ENCODE measurements at regions not wholly inside any gene's neighbourhood (a gene's known extent, or its start where the extent isn't known, plus 50 kb on each side); places are given as distances from the start of the nearest gene placed in this dataset.
"Not testable (repeated sequence)": the region's sequence is repeated elsewhere in the genome, so short reads cannot be mapped to it uniquely, and the experiment has no call there.

DNA sequence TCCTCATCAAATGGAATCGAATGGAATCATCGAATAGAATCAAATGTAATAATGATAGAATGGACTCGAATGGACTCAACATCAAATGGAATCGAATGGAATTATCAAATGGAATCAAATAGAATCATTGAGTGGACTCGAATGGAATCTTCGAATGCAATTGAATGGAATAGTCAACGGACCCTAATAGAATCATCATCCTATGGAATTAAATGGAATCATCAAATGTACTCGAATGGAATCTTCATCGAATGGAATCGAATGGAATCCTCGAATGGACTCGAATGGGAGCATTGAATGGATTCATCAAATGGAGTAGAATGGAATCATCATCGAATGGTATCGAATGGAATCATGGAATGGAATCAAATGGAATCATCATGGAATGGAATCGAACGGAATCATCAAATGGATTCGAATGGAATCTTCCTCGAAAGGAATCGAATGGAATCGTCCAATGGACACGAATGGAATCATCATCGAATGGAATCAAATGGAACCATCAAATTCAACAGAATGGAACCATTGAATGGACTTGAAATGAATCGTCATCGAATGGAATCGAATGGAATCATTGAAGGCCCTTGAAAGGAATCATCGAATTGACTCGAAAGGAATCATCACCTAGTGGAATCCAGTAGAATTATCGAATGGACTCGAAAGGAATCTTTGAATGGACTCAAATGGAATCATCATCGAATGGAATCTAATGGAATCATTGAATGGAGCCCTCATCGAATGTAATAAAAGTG lies 224.9 kb downstream of the SHCBP1 start:
- DNase-seq; H3K4me3 ChIP-seq; H3K27ac ChIP-seq; H3K36me3 ChIP-seq; H3K27me3 ChIP-seq (replicated peaks in 1 of 7); intact Hi-C loops (cut with DNase I; ENCODE audit: low total_unique reads); H3K4me1 ChIP-seq: not testable (repeated sequence)
- 74 to 80% (median 76%) methylated on average over 31 of the region's 31 CpGs for WGBS, 5 donors
- H3K9me3 ChIP-seq = peaks cover 0 to 17% (median 8%) of the 10 kb centered on the region in 8 donors

DNA sequence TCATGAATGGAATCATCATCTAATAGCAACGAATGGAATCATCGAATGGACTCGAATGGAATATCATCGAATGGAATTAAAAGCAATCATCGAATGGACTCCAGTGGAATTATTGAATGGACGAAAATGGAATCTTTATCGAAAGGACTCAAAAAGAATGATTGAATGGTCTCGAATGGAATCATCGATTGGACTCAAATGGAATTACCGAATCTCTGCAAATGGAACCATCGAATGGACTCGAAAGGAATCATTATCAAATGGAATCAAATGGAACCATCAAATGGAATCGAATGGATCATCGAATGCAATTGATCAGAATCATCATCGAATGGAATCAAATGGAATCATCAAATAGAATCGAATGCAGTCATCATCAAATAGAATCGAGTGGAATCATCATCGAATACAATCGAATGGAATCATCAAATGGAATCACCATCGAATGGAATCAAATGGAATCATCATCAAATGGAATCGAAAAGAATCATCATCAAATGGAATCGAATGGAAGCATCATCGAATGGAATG lies 225.7 kb downstream of the SHCBP1 start:
- WGBS, 5 donors = 78 to 84% (median 82%) methylated on average over 23 of the region's 23 CpGs
- peaks cover 0 to 17% (median 8%) of the 10 kb centered on the region in 8 donors for H3K9me3 ChIP-seq
- H3K4me3 ChIP-seq; intact Hi-C loops (cut with DNase I; ENCODE audit: low total_unique reads); H3K4me1 ChIP-seq; H3K36me3 ChIP-seq; DNase-seq; H3K27me3 ChIP-seq (replicated peaks in 1 of 7); H3K27ac ChIP-seq: not testable (repeated sequence)

DNA sequence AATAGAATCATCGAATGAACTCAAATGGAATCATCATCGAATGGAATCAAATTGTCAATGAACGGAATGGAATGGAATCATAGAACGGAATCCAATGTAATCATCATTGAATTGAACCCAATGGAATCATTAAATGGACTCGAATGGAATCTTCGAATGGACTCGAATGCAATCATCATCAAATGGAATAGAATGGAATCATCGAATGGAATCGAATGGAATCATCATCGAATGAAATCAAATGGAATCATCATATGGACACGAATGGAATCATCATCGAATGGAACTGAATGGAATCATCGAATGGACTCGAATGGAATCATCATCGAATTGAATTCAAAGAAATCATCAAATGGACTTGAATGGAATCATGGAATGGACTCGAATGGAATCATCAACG lies 226.2 kb downstream of the SHCBP1 start:
- H3K36me3 ChIP-seq; H3K27me3 ChIP-seq (replicated peaks in 1 of 7); intact Hi-C loops (cut with DNase I; ENCODE audit: low total_unique reads); H3K4me3 ChIP-seq; H3K4me1 ChIP-seq; H3K27ac ChIP-seq; DNase-seq: not testable (repeated sequence)
- H3K9me3 ChIP-seq = peaks cover 0 to 17% (median 8%) of the 10 kb centered on the region in 8 donors
- WGBS, 5 donors = 72 to 82% (median 76%) methylated on average over 16 to 17 of the region's 17 CpGs

DNA sequence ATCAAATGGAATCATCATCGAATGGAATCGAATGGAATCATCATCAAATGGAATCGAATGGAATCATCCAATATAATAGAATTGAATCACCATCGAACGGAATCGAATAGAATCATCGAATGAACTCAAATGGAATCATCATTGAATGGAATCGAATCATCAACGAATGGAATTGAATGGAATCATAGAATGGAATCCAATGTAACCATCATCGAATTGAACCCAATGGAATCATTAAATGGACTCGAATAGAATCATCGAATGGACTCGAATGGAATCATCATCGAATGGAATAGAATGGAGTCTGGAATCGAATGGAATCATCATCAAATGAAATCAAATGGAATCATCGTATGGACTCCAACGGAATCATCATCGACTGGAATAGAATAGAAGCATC lies 227.0 kb downstream of the SHCBP1 start:
- H3K27me3 ChIP-seq (replicated peaks in 1 of 7); H3K4me1 ChIP-seq; H3K27ac ChIP-seq; intact Hi-C loops (cut with DNase I; ENCODE audit: low total_unique reads); H3K4me3 ChIP-seq; H3K36me3 ChIP-seq; DNase-seq: not testable (repeated sequence)
- H3K9me3 ChIP-seq = peaks cover 0 to 23% (median 13%) of the 10 kb centered on the region in 8 donors
- 67 to 82% (median 76%) methylated on average over 16 to 18 of the region's 18 CpGs for WGBS, 5 donors

DNA sequence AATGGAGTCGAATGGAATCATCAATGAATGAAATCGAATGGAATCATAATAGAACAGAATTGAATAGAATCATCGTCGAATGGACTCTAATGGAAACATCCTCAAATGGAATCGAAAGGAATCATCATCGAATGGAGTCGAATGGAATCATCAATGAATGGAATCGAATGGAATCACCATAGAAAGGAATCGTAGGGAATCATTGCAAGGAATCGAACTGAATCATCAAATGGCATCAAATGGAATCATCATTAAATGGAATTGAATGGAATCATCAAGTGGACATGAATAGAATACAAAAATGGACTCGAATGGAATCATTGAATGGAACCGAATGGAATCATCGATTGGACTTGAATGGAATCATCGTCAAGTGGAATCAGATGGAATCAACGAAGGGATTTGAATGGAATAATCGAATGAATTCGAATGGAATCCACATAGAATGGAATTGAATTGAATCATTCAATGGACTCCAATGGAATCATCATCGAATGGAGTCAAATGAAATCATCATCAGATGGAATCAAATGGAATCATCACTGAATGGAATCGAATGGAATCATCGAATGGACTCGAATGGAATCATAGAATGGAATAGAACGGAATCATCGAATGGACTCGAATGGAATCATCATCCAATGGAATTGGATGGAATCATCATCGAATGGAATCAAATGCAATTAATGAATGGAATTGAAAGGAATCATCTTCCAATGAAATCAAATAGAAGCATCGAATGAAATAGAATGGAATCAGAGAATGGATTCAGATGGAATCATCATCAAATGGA lies 228.1 kb downstream of the SHCBP1 start:
- intact Hi-C loops (cut with DNase I; ENCODE audit: low total_unique reads); DNase-seq: not testable (repeated sequence)
- H3K9me3 ChIP-seq = peaks cover 0 to 23% (median 13%) of the 10 kb centered on the region in 8 donors

DNA sequence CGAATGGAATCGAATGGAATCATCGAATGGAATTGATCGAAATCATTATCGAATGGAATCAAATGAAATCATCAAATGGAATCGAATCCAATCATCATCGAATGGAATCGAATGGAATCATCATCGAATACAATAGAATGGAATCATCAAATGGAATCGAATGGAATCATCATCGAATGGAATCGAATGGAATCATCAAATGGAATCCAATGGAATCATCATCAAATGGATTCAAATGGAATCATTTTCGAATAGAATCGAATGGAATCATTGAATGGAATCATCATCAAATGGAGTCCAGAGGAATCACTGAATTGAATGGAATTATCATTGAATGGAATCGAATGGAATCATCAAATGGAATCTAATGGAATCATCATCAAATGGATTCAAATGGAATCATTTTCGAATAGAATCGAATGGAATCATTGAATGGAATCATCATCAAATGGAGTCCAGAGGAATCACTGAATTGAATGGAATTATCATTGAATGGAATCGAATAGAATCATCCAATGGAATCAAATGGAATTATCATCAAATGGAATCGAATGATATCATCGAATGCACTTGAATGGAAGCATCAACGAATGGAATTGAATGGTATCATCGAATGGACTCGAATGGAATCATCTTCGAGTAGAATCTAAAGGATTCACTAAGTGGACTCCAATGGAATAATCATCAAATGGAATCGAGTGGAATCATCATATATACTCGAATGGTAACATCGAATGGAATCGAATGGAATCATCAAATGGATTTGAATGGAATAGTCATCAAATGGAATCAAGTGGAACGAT lies 230.3 kb downstream of the SHCBP1 start:
- H3K4me3 ChIP-seq; H3K27ac ChIP-seq; H3K36me3 ChIP-seq; H3K4me1 ChIP-seq; intact Hi-C loops (cut with DNase I; ENCODE audit: low total_unique reads); H3K27me3 ChIP-seq (replicated peaks in 1 of 7); DNase-seq: not testable (repeated sequence)
- 67 to 78% (median 71%) methylated on average over 28 to 29 of the region's 29 CpGs for WGBS, 5 donors
- H3K9me3 ChIP-seq = peaks cover 0 to 20% (median 16%) of the 10 kb centered on the region in 8 donors

More for the DNA sequence above, 228.1 kb downstream of the SHCBP1 start:
- H3K36me3 ChIP-seq; H3K4me1 ChIP-seq; H3K4me3 ChIP-seq; H3K27ac ChIP-seq; H3K27me3 ChIP-seq (replicated peaks in 1 of 7): not testable (repeated sequence)
- 73 to 82% (median 77%) methylated on average over 20 to 26 of the region's 26 CpGs for whole genome bisulfite sequencing, 5 donors

DNA sequence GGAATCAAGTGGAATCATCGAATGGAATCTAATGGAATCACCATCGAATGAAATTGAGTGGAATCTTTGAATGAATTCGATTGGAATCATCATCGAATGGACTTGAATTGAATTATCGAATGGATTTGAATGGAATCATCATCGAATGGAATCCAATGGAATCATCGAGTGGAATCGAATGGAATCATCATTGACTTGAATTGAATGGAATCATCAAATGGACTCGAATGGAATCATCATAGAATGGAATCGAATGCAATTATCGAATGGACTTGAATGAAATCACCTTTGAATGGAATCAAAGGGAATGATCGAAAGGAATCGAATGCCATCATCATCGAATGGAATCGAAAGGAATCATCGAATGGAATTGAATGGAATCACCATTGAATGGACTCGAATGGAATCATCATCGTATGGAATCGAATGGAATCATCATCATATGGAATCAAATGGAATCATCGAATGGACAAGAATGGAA lies 231.6 kb downstream of the SHCBP1 start:
- H3K27me3 ChIP-seq (replicated peaks in 1 of 7); intact Hi-C loops (cut with DNase I; ENCODE audit: low total_unique reads); H3K4me1 ChIP-seq; H3K36me3 ChIP-seq; DNase-seq: not testable (repeated sequence)
- peak overlapping the region in 1 of 8 donors; percentile 0 for H3K27ac ChIP-seq
- peak overlapping the region in 3 of 8 donors; percentile 0 for H3K4me3 ChIP-seq
- WGBS, 5 donors = 76 to 79% (median 77%) methylated on average over 20 of the region's 20 CpGs
- H3K9me3 ChIP-seq = peaks cover 0 to 14% (median 10%) of the 10 kb centered on the region in 8 donors

DNA sequence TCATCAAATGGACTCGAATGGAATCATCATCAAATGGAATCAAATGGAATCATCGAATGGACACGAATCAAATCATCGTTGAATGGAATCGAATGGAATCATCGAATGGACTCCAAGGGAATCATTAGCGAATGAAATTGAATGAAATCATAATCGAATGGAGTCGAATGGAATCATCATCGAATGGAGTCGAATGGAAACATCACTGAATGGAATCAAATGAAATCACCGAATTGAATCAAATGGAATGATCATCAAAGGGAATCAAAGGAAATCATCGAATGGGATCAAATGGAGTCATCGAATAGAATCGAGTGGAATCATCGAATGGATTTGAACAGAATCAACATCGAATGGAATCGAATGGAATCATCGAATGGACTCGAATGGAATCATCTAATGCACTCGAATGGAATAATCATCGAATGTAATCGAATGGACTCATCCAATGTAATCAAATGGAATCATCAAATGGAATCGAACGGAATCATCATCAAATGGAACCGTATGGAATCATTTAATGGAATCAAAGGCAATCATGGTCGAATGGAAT lies 232.2 kb downstream of the SHCBP1 start:
- H3K36me3 ChIP-seq; H3K27me3 ChIP-seq (replicated peaks in 1 of 7); H3K27ac ChIP-seq; H3K4me1 ChIP-seq; DNase-seq; H3K4me3 ChIP-seq; intact Hi-C loops (cut with DNase I; ENCODE audit: low total_unique reads): not testable (repeated sequence)
- peaks cover 0 to 18% (median 14%) of the 10 kb centered on the region in 8 donors for H3K9me3 ChIP-seq
- 78 to 82% (median 81%) methylated on average over 27 of the region's 27 CpGs for WGBS, 5 donors

DNA sequence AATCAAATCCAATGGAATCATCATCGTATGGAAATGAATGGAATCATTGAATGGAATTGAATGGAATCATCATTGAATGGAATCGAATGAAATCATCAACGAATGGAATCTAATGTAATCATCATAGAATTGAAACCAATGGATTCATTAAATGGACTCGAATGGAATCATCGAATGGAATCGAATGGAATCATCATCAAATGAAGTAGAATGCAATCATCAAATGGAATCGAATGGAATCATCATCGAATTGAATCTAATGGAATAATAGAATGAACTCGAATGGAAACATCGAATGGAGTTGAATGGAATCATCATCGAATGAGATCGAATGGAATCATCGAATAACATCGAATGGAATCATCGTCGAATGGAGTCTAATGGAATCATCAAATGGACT lies 232.8 kb downstream of the SHCBP1 start:
- H3K4me1 ChIP-seq; H3K4me3 ChIP-seq; intact Hi-C loops (cut with DNase I; ENCODE audit: low total_unique reads); DNase-seq; H3K27me3 ChIP-seq (replicated peaks in 1 of 7); H3K36me3 ChIP-seq; H3K27ac ChIP-seq: not testable (repeated sequence)
- WGBS, 5 donors = 75 to 82% (median 79%) methylated on average over 16 of the region's 16 CpGs
- H3K9me3 ChIP-seq = peaks cover 0 to 18% (median 14%) of the 10 kb centered on the region in 8 donors

DNA sequence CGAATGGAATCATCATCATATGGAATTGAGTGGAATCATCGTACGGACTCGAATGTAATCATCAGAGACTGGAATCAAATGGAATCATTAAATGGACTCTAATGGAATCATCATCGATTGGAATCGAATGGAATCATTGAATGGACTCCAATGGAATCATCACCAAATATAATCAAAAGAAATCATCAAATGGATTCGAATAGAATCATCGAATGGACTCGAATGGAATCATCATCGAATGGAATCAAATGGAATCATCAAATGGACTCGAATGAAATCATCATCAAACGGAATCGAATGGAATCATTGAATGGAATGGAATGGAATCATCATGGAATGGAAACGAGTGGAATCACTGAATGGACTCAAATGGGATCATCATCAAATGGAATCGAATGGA lies 233.5 kb downstream of the SHCBP1 start:
- H3K36me3 ChIP-seq; H3K27ac ChIP-seq; intact Hi-C loops (cut with DNase I; ENCODE audit: low total_unique reads); H3K27me3 ChIP-seq (replicated peaks in 1 of 7); H3K4me1 ChIP-seq: not testable (repeated sequence)
- Histone ChIP-seq H3K9me3 (peaks cover 0 to 21% (median 17%) of the 10 kb centered on the region in 8 donors), H3K4me3 (peak overlapping the region in 2 of 8 donors; percentile 0)
- WGBS, 5 donors = 65 to 69% (median 68%) methylated on average over 15 of the region's 15 CpGs
- peak; percentile 30 for DNase-seq
